HepG2 (cell line): ENCODE measurements at regions not wholly inside any gene's neighbourhood (a gene's known extent, or its start where the extent isn't known, plus 50 kb on each side); places are given as distances from the start of the nearest gene placed in this dataset.

Experiments
- ATAC-seq: fragments of 200-7000 bp; cut with Tn5 transposase; 3 replicates; pipeline ENCODE4 v1.9.1; 2020; ENCODE audit warnings: mild to moderate bottlenecking, moderate library complexity
- BruUV-seq: library from RNA; stranded (reverse); fragments of 400-500 nt; replicated peaks from 2 replicates; lab custom pipeline; 2021; lab: Mats Ljungman, UMichigan
- CTCF ChIA-PET: fragments of 300-600 bp; formaldehyde crosslinking; extraction: SDS; loops from one replicate; lab custom pipeline; 2021; ENCODE audit warnings: low total read pairs, inconsistent platforms, low intra/inter-chr PET ratio; lab: Yijun Ruan, JAX
- POLR2A ChIA-PET: fragments of 350-600 bp; sonication (Branson Sonifier 250); formaldehyde crosslinking; loops from one replicate; lab custom pipeline; 2020; ENCODE audit warnings: antibody characterized with exemption, inconsistent platforms; lab: Yijun Ruan, JAX
- DNase-seq: peaks from one replicate; pipeline ENCODE4 v3.0.0-alpha.2; 2015; ENCODE audit warnings: low spot score
- FAIRE-seq: peaks from 3 replicates; lab custom pipeline; 2011; peaks lifted over from hg19 to GRCh38; lab: Jason Lieb, UNC
- H2AFZ ChIP-seq: one replicate; pipeline ENCODE4 v1.6.1; 2011; ENCODE audit warnings: low read length, inconsistent platforms
- H3K27ac ChIP-seq: fragments of 300-600 bp; 3 replicates; pipeline ENCODE4 v1.8.0; 2011; ENCODE audit warnings: mixed run types, mild to moderate bottlenecking, mixed read lengths, low read length, inconsistent platforms; ENCODE audit not compliant: insufficient read depth; ENCODE audit errors: extremely low read length
- H3K27me3 ChIP-seq, 2 experiments: fragments of 200-600 bp in 1 of 2; 2 replicates in 1 of 2; 3 replicates in 1 of 2; pipeline versions ENCODE4 v1.6.0 to v1.8.0; 2011; ENCODE audit warnings: low read length in 2 of 2, mild to moderate bottlenecking in 2 of 2, moderate library complexity in 2 of 2, inconsistent platforms in 1 of 2; ENCODE audit not compliant: insufficient read depth in 2 of 2, control insufficient read depth in 1 of 2
- H3K36me3 ChIP-seq, 2 experiments: fragments of 200-600 bp in 1 of 2; replicated peaks in 1 of 2; 2 replicates in 1 of 2; 3 replicates in 1 of 2; pipeline versions ENCODE4 v1.5.1 to v1.8.0; 2011; ENCODE audit warnings: low read length in 2 of 2, inconsistent platforms in 1 of 2; ENCODE audit not compliant: insufficient read depth in 2 of 2, control insufficient read depth in 1 of 2
- H3K4me1 ChIP-seq: 2 replicates; pipeline ENCODE4 v1.5.1; 2012; ENCODE audit warnings: low read length, inconsistent platforms; ENCODE audit not compliant: insufficient read depth
- H3K4me2 ChIP-seq: 2 replicates; pipeline ENCODE4 v1.6.0; 2011; ENCODE audit warnings: low read depth, low read length, inconsistent platforms
- H3K4me3 ChIP-seq, 3 experiments: fragments of 200-600 bp in 1 of 3; sonication (generic), shearing (Covaris generic) in 1 of 3; replicated peaks in 1 of 3; 2 replicates each; pipeline ENCODE4 v1.5.1; 2011 to 2016; ENCODE audit warnings: low read length in 3 of 3, inconsistent platforms in 2 of 3, low read depth in 2 of 3, mild to moderate bottlenecking in 2 of 3, control low read depth in 1 of 3, mixed read lengths in 1 of 3; ENCODE audit not compliant: insufficient read depth in 1 of 3
- H3K79me2 ChIP-seq: one replicate; pipeline ENCODE4 v1.6.1; 2011; ENCODE audit warnings: low read length, inconsistent platforms; ENCODE audit not compliant: insufficient read depth
- H3K9ac ChIP-seq: 2 replicates; pipeline ENCODE4 v1.6.0; 2011; ENCODE audit warnings: mild to moderate bottlenecking, low read depth, low read length, inconsistent platforms; ENCODE audit not compliant: insufficient read depth
- H3K9me3 ChIP-seq: 2 replicates; pipeline ENCODE4 v1.5.1; 2012; ENCODE audit warnings: mild to moderate bottlenecking, low read length
- H4K20me1 ChIP-seq: 2 replicates; pipeline ENCODE4 v1.6.0; 2011; ENCODE audit warnings: inconsistent platforms, mild to moderate bottlenecking, low read length, moderate library complexity; ENCODE audit not compliant: insufficient read depth
- CBX2 ChIP-seq, 2 experiments: fragments of 200-600 bp in 1 of 2; sonication (generic); formaldehyde crosslinking in 1 of 2; IDR thresholded peaks; 2 replicates each; pipeline versions ENCODE4 v1.7.0 to v1.8.1; 2018 to 2022; ENCODE audit warnings: low read depth in 2 of 2, low read length in 1 of 2, mild to moderate bottlenecking in 1 of 2, missing genetic modification reagents in 1 of 2
- ETV5 ChIP-seq: IDR thresholded peaks from 2 replicates; pipeline ENCODE4 v1.6.1; 2018; ENCODE audit warnings: missing biosample characterization, missing genetic modification reagents, inconsistent platforms, borderline replicate concordance
- MAF1 ChIP-seq: sonication (generic); formaldehyde crosslinking; IDR thresholded peaks from 2 replicates; pipeline ENCODE4 v1.5.0; 2020; ENCODE audit warnings: missing genetic modification reagents, borderline replicate concordance
- ONECUT2 ChIP-seq: sonication (generic); formaldehyde crosslinking; IDR thresholded peaks from 2 replicates; pipeline ENCODE4 v1.4.0; 2020; ENCODE audit warnings: missing genetic modification reagents
- PRMT3 ChIP-seq: sonication (generic); formaldehyde crosslinking; IDR thresholded peaks from 2 replicates; pipeline ENCODE4 v1.8.1; 2022; ENCODE audit warnings: low read depth, mild to moderate bottlenecking, moderate library complexity, missing genetic modification reagents, borderline replicate concordance
- RBM39 ChIP-seq: fragments of 200-400 bp; formaldehyde crosslinking; IDR thresholded peaks from one replicate; pipeline ENCODE4 v1.6.1; 2018; ENCODE audit warnings: antibody characterized with exemption, mild to moderate bottlenecking, low read depth, low read length; ENCODE audit not compliant: poor library complexity, severe bottlenecking
- RCOR2 ChIP-seq: IDR thresholded peaks from 2 replicates; pipeline ENCODE4 v1.6.1; 2016; ENCODE audit warnings: missing biosample characterization, missing genetic modification reagents
- STAT5B ChIP-seq: sonication (generic); formaldehyde crosslinking; IDR thresholded peaks from 2 replicates; pipeline ENCODE4 v1.4.0; 2020; ENCODE audit warnings: missing genetic modification reagents
- TFDP2 ChIP-seq: sonication (generic); formaldehyde crosslinking; IDR thresholded peaks from 2 replicates; pipeline ENCODE4 v1.4.0; 2020; ENCODE audit warnings: missing genetic modification reagents
- ZNF18 ChIP-seq: sonication (generic); formaldehyde crosslinking; IDR thresholded peaks from 2 replicates; pipeline ENCODE4 v1.8.0; 2022; ENCODE audit warnings: mild to moderate bottlenecking, missing genetic modification reagents; ENCODE audit not compliant: insufficient replicate concordance
- ZNF407 ChIP-seq: sonication (generic); formaldehyde crosslinking; IDR thresholded peaks from one replicate; pipeline ENCODE4 v1.5.1; 2020; ENCODE audit warnings: mild to moderate bottlenecking, missing genetic modification reagents; ENCODE audit errors: not compliant biosample characterization
- ZNF703 ChIP-seq: sonication (generic); formaldehyde crosslinking; IDR thresholded peaks from 2 replicates; pipeline ENCODE4 v1.5.1; 2020; ENCODE audit warnings: missing genetic modification reagents, mild to moderate bottlenecking, moderate library complexity, borderline replicate concordance
- WGBS: methylation state at CpG from one replicate; pipeline ENCODE4 v1.1.6; 2017; ENCODE audit warnings: low lambda C conversion rate; 5-methylcytosine and 5-hydroxymethylcytosine counted together
- in situ Hi-C: cut with HindIII; loops from 2 replicates; pipeline ENCODE4 v1.10.0; 2017; ENCODE audit warnings: low pct_unique_long_range_greater_than_20kb; ENCODE audit not compliant: extremely low pct_ligation_motif_present
- intact Hi-C: fragments of 100-400 bp; cut with micrococcal nuclease; formaldehyde crosslinking; loops from one replicate; pipeline ENCODE4 v1.10.0; 2022; ENCODE audit not compliant: unreplicated experiment

DNA sequence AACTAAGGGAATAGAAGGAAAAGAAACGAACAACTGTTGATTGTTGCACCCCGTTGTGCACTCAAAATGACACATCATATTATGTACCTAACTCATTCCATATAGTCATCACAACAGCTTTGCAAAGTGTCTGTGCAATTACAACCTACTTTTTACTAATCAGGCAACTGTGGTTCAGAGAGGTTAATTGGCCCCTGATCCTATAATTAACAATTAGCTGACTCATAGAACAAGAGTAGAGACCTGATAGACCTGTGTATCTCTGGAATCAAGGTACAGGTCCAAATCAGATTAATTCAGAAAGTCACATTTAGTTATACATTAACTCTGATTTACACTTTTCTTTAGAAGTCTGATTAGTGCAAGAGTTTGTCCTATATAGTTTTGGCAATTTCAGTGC lies 122.5 kb upstream of the CDK13 start (continued):
- TF ChIP-seq ONECUT2: no peak
- no peak for TF ChIP-seq CBX2 (IDR thresholded peaks at IDR 0.05; ENCODE audit: low read depth, low read length)
- no peak for TF ChIP-seq CBX2 (CRISPR knock-in tag; IDR thresholded peaks at IDR 0.05; ENCODE audit: low read depth)
- TF ChIP-seq, all 625 proteins: peak for 0

- H4K20me1 ChIP-seq: no peaks in the 10 kb centered on the region
- FAIRE-seq (no peak), ATAC-seq (no peak), DNase-seq (no peak)
- WGBS: 81% methylated on average over 2 of the region's 2 CpGs
- H3K36me3 ChIP-seq: no peaks in the 10 kb centered on the region
- TF ChIP-seq STAT5B (CRISPR knock-in tag) (no peak), ZNF703 (CRISPR knock-in tag) (no peak), ZNF18 (CRISPR knock-in tag) (no peak), RCOR2 (CRISPR knock-in tag) (no peak), ZNF407 (CRISPR knock-in tag) (no peak), RBM39 (no peak), TFDP2 (CRISPR knock-in tag) (no peak), MAF1 (CRISPR knock-in tag) (no peak), ETV5 (CRISPR knock-in tag) (no peak), PRMT3 (no peak)
- POLR2A ChIA-PET: no interaction called here
- no peak overlapping the region for H3K4me2 ChIP-seq
- H2AFZ ChIP-seq: no peak overlapping the region
- no TSS peak for BruUV-seq
- H3K4me1 ChIP-seq: no peaks in the 10 kb centered on the region
- no peaks in the 10 kb centered on the region for H3K79me2 ChIP-seq
- intact Hi-C loops (no loop called here), in situ Hi-C loops (no loop called here)
- CTCF ChIA-PET: no interaction called here
- no peak overlapping the region for H3K27ac ChIP-seq
- H3K9ac ChIP-seq: no peak overlapping the region
- no peak overlapping the region for H3K4me3 ChIP-seq
- no peaks in the 10 kb centered on the region for H3K9me3 ChIP-seq
- H3K27me3 ChIP-seq: peaks cover 0 to 26% of the 10 kb centered on the region in 2 experiments; a peak in 2 of 5 replicates
Measured at GRCh38 chr7:39829028-39829427, 121.0 kb upstream of the CDK13 start.
